Esophagus squamous epithelium (tissue), 4 donors: ENCODE measurements at regions not wholly inside any gene's neighbourhood (a gene's known extent, or its start where the extent isn't known, plus 50 kb on each side); places are given as distances from the start of the nearest gene placed in this dataset.

Source experiments
- CTCF ChIP-seq, 6 experiments: fragments of 450-650 bp in 4 of 6; fragments of 200-600 bp in 2 of 6; sonication (generic) in 2 of 6; IDR thresholded peaks; one replicate each; pipeline ENCODE4 v1.5.1; 2016 to 2019; ENCODE audit warnings: antibody characterized with exemption in 6 of 6, mild to moderate bottlenecking in 4 of 6, moderate library complexity in 4 of 6
- POLR2A ChIP-seq, 4 donors: fragments of 450-650 bp; IDR thresholded peaks; one replicate each; pipeline ENCODE4 v1.6.1; 2017; ENCODE audit warnings: antibody characterized with exemption in 4 of 4, mild to moderate bottlenecking in 4 of 4, moderate library complexity in 3 of 4

GRCh38 chr4:24013668-24014422, 124.0 kb upstream of the PPARGC1A start:
- TF ChIP-seq CTCF (IDR thresholded peaks at IDR 0.05), result no peak
- TF ChIP-seq POLR2A (IDR thresholded peaks at IDR 0.05), result no peak
